CMK (cell line): ENCODE measurements at regions not wholly inside any gene's neighbourhood (a gene's known extent, or its start where the extent isn't known, plus 50 kb on each side); places are given as distances from the start of the nearest gene placed in this dataset.

Source experiments
- DNase-seq: peaks from one replicate; pipeline ENCODE4 v3.0.0-alpha.2; 2010; ENCODE audit warnings: low read depth

DNA sequence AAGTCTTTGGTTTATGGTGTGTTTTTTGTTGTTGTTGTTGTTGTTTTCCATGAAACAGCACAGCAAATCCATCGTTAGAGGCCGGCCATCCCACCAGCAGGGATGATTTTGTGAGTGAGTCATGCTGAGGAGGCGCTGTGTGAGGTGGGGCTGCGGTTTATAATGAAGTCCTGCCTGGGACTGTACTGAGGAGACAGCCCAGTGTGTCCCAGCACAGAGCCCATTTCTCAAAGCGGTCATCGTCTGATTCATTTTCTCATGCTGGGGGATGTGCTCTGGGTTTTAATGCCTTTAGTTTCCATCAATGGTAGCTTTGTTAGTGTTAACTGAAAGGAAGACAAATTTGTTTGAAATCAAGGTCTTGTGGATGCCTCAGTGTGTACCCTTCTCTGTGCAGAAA is 129.3 kb upstream of the SERP2 start:
- no peak for DNase-seq

DNA sequence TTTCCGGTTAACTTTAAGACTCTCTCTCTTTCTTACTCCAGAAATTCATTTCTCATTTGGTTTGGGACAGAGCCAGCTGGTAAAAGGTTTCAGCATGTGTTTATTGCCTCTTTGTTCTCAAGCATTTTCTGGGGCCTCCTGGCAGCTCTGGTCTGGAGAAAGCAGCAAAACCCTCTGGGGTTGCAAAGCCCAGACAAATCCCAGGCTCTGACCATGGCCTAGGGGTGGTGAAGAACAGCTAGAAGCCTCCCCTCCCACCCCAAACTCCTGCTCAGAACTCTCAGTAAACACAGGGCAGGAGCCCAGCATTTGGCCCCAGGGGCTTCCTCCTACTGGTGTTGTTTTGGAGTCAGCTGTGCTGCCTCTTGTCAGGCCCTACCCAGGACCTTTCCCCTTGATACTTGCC is 124.2 kb upstream of the SERP2 start:
- no peak for DNase-seq

DNA sequence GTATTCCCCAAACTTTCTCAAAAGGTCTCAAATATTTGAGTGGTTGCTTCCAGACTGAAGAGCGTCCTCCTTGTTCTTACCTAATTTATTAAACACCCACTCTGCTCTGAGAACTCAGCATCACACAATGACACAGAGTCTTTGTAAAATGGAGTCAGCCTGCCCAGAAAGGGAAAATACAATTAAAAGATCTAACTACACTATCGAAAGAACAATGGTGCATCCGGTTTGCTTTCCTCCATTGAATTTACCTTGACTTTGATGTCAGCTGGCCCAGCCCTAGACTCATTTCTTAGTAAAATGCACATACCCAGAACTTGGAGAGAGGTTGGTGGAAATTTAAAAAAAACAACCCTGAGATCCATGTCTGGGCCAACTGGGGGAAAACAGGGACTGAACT is 120.7 kb upstream of the SERP2 start:
- DNase-seq: no peak

DNA sequence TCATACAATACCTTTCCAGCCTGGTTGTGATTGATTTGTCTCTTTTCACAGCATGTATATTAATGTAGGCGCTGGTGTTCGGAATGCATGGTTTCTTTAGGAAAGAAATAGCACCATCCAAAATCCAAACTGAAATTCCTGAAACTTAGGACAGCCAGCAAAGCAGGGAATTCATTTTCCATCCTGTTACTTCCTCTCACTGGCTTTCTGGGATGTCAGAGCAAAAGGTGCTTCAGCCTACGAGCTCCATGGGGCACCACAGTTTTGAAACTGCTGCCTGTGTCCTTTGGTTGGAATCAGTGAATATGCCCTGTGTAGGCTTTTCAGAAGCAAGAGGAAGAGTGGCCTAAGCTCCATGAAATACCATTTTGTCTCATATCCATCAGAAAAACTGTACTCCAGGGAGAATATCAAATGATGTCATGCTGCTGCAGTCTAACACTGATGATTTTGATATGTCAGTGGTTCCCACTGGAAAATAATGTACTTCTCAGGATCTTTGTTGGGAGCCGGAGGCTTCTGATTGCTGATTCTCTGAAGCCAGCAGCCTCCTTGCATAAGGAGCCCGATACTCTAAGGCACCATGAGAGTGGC is 117.8 kb upstream of the SERP2 start:
- DNase-seq: no peak

GRCh38 chr13:44257796-44258195 is 115.8 kb upstream of the SERP2 start:
- DNase-seq: no peak

- DNase-seq: no peak
Observed at GRCh38 chr13:44259045-44260027, 114.3 kb upstream of the SERP2 start.

DNA sequence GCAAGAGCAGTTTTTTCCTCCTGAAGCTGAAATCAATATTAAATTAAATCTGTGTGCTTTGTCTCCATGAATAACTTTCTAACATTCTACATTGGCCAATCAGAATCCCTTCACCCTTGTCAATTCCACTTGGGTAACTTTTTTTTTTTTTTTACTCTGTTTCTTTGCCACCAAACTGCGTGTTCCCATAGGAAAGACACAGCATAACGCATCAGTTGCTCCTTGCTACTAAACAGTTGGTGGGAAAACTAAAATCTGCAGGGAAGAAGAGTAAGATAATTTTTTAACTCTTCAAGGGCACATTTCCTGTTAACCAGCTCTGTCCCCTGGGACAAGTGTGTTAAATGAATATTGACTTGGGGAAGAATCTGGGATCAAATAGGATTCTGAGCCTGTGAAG is 113.3 kb upstream of the SERP2 start:
- DNase-seq: no peak

DNA sequence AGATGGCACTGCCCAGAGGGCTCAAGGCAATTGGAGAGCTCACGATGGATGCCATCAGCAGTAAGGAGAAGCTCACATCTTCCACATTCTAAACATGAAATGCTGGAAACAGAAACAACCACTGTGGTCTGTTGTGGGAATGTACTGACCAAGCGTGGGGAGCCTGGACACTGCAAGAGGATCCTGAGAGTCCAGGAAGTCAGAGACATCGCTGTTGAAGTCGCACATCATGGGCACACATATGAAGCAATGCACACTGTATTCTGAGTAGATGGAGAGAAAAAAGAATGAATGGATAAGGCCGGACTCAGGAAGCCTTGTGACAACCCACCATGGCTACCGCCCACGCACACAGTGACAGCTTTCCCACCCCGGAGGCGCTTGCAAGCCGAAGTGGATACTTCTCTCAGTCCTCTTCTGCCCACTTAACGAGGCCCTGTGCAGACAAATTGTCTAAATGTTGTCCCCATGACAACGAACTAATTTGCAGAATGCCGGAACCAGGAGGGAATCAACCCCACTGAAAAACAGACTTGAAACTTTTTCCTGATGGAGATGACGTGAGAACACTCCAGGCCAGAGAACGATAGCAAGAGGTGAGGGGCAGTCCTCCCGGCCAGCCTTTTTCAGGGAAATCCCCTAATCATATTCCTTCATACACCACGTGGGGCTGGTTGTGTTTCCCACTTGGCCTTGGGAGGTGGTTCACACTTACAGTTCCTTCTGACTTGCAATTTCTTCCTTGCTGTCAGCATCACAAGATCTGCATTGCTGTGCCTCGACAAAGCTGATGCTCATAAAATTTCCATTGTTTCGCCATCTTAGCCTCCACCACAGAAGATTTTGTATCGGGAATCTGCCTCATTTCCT is 109.6 kb upstream of the SERP2 start:
- no peak for DNase-seq

DNA sequence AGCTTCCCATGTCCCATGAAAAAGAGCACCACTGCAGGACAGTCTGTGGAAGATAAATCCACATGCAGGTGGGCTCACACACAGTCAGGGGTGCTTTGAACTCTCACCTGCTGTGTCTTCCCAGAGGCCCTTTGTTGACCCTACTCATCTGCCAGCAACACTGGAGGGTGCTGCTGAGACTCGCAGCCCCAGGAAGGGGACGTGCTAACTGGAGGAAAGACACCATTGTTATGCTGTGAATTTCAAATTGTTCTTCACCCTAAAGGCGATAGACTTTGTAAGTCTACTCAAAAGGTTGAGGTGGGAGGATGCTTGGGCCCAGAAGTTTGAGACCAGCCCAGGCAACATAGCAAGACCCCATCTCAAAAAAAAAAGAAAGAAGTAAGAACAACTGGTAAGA is 107.3 kb upstream of the SERP2 start:
- DNase-seq: no peak

DNA sequence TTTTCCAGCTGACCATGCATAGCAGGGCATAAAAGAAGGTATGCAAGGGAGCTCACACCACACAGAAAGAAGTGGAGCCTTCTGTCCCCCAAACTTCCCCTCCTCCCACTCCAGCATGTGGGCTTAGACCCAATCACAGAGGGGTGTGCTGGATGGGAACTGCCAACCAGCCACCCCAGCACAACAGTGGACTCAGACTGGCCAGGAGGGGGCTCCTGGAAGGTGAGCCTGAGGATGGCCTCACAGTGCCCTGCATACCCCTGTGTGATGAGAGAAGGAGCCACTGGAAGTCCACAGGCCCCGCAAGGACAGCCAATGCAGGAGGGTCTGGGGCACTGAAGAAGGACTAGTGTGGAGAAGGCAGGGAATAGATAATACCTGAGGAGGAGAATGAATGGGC is 106.9 kb upstream of the SERP2 start:
- DNase-seq: no peak

GRCh38 chr13:44267203-44267602 is 106.4 kb upstream of the SERP2 start:
- DNase-seq: no peak

DNA sequence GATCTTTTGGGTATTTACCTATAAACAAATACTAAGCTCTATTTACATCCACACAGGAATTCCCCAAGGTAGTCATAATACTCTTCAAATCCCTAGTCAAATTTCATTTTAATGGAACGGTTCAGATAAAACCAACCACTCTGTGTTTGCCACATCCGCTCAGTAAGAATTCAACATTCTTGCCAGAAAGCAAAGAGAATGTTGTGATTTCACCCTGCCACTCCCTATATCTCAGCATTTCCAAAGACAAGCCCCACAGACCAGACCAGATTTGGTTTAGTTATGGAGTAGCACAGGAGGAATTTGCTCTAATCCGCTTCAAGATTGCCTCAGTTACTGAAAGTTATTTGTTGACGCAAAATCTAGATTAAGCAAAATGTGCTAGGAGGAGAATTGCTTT is 105.6 kb upstream of the SERP2 start:
- DNase-seq: no peak

GRCh38 chr13:44268980-44269379 is 104.6 kb upstream of the SERP2 start:
- no peak for DNase-seq

DNA sequence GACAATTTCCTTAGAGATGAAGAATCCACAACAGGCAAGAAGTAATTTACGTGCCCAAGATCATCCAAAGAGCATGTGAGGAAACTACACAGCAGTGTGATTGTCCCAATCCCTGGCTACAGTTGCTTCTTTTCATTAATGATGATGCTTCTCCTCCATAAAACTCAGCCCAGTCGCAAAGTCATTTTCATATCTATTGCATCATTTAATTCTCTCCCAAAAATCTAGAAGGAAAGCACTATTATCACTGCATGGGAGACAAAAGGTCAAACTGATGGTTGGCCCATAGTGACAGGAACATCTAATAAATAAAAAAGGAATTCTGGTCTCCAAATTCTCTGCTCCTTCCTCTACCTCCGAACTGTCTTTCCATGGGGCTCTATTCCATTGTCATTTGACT is 103.5 kb upstream of the SERP2 start:
- DNase-seq: no peak

DNA sequence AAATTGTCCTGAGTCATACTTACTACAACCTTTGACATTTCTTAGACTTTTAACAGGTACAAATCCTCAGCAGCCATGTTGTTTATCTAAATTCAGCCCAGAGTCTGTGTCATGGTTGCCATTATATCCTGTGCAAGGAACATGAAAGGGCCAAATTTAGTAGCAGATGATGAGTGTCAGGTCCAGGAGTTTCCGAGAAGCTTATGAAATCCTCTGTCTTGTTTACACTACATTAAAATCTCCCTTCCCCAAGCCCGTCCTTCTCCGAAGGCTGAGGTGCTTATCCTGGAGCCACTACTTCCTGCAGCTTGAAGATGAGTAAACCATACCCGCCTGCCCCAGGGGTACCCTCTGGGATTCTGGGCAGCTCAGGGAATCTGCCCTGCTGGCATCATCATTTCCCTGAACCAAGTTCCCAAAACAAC is 102.6 kb upstream of the SERP2 start:
- DNase-seq: no peak

DNA sequence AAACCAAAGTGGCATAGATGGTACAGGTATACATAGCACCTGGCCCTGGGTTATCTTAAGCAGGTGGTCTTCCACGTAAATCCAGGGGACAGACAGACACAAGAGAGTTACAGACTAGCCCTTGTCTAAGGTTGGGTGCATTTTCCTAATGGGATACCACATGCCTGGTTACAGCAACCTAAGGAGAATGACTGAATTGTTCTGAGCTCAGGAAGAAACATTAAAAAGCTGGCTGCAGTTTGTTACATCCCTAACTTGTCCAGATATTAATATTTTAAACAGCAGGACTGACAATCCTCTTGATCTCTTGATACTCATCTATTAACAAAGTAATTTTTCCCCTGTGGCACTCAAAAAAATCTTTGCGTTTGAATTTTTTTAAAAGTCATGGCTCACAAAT is 102.2 kb upstream of the SERP2 start:
- no peak for DNase-seq

GRCh38 chr13:44271915-44272341 is 101.7 kb upstream of the SERP2 start:
- DNase-seq: no peak

DNA sequence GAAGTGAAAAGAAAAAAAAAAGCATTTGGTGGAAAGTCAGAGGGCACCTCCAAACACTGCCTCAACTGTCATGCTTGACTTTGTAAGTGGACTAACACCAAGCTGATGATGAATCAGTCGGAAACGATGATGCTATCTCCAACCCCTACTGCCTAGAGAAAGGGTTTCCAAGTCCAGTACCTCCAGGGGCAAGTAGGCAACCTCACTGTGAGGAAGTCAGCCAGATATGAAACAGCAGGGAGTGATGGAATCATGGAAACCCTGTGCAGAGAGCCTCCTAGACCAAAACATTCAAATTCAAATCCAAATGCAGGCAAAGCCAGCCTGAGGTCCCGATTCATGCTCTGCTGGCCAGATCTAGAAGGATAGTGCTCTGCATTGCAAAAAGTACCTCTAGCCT is 100.9 kb upstream of the SERP2 start:
- no peak for DNase-seq

- no peak for DNase-seq
Observed at GRCh38 chr13:44273216-44273615, 100.4 kb upstream of the SERP2 start.

- no peak for DNase-seq
Observed at GRCh38 chr13:44273991-44274770, 99.4 kb upstream of the SERP2 start.

- no peak for DNase-seq
Observed at GRCh38 chr13:44274771-44275205, 98.8 kb upstream of the SERP2 start.

GRCh38 chr13:44275381-44275780 is 98.2 kb upstream of the SERP2 start:
- DNase-seq: no peak
